NAMALWA (cell line): ENCODE measurements at regions not wholly inside any gene's neighbourhood (a gene's known extent, or its start where the extent isn't known, plus 50 kb on each side); places are given as distances from the start of the nearest gene placed in this dataset.

Experiments used
- DNase-seq: peaks from one replicate; pipeline ENCODE4 v3.0.0-alpha.2; 2015; ENCODE audit warnings: low spot score

DNA sequence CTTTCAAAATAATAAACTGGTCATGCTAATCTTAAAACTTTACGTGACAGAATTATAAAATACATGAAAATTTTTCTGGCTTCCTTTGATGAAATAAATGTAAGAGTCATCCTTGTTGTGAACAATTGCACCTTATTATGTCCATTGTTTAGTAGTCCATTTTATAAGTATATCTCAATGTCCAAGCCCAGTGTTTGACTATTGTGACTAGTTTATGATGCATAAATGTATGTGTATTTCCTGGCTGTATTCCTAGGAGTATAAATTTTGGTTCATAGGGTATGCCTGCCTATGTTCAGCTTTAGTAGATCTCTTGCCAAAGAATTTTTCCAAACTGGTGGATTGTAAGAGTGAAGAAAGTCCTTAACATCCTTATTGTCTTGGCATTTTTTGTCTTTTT is 2895.5 kb upstream of the PCDH20 start:
- no peak for DNase-seq

DNA sequence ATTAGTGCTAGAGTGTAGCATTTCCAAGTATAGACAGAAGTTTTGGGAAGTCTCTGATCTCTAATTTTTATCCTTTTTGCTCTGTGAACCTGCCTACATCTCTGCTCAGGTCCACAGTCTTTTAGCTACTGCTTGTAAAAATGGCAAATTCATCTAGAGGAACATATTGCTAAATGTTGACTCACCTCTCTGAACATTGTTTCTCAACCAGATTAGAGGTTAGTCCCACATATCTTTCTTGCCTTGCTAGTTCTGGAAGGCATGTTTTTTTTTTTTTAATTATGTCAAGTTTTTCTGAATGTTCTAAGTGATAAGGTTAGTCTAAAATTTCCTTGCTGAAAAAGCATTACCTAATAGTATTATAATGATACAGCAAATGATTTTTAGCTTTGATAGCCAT is 2889.6 kb upstream of the PCDH20 start:
- DNase-seq, result no peak

DNA sequence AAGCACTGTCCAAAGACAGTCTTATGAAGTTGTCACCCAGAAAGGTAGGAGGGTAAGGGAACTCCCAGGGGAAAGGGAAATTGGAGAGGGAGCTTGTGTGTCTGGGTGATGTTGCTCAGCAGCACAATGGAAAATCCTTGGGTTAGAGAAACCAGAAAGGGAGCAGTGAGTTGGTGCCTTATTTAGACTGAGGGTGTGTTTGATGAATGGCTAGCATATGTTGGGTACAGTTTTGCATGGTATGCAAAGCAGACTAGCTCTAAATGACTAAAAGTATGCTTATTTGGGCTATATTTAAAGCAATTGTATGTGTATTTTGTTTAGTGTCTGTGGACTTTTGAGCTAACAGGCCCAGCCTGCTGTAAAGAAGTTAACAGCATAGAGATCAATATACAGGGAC is 2884.6 kb upstream of the PCDH20 start:
- no peak for DNase-seq

DNA sequence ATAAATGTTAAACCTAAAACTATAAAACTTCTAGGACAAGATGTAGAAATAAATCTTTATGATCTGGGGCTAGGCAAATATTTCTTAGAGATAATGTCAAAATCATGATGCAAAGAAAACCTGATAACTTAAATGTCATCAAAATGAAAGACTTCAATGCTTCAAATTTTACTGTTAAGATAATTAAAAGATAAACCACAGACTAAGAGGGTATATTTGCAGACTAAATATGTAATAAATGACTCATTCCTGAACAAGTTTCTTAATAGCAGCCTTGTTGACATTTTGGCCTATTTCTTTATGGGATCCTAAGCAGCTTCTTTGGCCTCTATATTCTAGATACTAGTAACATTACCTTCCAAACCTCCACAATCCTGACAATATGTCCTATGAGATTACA is 2878.3 kb upstream of the PCDH20 start:
- no peak for DNase-seq

DNA sequence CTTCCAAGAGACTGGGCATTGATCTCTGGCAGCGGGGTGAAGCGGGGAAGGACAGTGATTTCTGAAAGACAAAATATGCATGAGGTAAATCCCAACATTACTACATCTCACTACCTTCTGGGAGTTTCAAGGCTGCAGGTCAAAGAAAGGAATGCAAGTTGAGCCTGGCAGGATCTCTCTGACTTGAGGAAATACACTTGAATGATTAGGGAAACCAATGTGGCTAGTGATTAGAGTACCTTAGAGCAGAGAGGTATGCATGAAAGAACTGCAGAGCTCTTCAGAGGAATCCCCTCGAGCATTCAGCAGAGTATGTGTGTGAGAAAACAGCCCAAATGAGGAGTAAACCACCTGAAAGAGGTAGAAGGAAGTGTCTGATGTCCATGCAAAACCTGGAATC is 2874.1 kb upstream of the PCDH20 start:
- DNase-seq, result no peak

DNA sequence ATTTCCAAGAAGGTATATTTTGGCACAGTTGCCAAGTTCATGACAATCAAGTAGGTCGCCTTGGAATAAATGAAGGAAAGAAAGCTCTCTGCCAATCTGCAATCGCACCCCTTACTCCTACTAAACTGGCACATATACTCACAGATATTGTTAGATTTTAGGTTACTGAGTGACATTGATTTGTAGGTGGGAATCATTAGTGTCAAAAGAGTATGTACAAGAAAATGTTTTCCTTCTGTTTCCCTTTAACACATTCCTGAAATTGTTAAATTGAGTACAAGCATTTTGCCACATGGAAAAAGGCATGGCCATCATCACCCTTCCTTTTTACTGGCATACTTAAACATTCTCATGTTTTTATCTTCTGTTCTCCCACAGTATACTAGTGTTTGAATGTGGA is 2868.3 kb upstream of the PCDH20 start:
- DNase-seq, result no peak

DNA sequence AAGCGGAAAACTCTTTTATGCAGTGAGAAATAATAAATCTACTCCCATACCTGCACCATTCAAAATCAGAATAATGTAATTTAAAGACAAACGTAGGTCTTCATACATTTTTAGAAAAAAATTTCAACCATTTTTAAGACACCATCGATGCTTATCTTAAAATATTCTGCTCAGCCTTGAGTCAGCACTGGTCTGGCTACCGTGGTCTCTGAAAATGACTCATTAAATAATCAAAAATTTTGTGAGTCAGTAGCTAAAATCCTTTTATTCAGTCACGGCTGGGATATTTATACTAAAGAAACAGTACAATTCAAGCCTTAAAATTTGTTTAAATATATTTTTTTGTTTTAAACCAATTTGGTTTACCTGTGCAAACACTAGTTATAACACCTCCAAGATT is 2862.8 kb upstream of the PCDH20 start:
- no peak for DNase-seq

DNA sequence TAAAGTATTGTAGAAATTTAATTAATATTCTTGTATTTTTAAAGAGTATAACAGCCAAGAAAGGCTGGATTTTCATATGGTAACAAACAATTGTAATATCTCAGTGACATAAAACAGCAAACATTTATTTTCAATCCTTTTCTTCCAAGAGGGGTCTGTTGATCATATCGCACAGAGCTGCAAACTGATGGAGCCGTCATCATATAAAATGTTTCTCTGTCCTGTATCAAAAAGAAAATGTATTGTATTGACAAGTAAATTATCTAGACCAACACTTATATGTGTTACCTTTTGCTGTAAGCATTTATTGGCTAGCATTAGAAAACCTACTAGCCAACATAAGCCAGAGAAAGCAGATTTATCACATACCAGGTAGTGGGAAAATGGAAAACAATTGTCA is 2861.4 kb upstream of the PCDH20 start:
- no peak for DNase-seq

DNA sequence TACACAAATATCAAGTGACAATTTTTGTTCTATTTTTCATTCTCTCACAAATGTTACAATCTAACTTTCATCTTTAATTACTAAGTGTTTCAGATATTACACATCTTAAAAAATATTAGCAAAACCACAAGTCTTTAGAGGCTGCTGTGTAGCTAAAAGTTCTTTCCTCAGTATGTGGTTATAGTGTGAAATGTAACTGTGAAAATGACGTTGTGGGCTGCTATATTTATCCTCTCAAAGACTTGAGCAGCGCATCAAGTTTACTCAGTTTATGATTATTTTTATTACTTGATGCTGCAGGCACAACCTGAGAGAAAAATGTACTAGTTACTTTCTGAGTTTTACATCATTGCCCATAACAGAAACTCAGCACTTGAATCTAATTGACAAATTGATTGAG is 2860.6 kb upstream of the PCDH20 start:
- no peak for DNase-seq

DNA sequence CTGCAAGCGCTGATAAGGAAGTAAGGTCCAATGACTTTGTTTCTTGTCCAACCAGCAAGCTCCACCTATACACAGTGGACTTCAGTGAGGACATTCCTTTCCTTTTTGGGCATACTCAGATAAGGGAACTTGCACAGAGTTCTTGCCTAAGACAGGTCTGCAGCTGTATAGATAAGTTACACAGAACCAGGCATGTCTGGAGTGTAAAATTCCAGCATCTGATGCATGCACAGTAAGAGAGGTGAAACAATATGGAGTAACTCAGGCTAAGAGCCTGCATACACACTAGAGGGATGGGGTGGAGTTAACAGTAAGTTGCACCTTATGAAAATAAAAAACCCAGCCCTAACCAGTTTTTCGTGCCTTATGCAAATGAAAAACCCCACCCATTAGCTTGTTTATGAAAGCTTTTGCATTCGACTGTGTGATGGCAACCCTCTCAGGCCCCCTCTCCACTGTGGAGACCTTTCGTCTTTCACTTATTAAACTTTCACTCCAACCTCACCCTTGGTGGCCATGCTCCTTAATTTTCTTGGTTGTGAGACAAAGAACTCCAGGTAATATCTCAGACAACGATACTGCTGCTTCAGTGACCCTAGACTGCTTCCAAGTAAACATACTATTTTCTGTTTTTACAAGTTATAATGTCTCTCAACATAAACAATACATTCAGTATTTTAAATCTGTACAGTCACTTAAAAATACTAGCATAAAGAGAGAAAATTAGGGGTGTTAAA is 2859.0 kb upstream of the PCDH20 start:
- DNase-seq, result no peak

DNA sequence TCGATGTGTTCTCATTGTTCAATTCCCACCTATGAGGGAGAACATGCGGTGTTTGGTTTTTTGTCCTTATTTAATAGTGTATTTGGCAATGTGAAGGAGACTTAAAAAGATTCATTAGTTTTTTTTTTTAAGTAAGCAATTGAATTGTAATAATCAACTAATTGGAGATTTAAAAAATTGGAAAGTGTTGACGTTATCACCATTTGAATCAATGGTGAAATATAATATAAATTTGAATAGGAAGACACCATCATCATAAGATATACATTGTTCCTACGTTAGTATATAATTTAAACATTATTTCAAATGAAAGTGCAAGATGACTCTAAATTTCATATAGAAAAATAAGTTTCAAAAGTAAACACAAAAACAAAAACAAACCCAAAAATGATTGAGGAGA is 2858.1 kb upstream of the PCDH20 start:
- DNase-seq, result no peak

DNA sequence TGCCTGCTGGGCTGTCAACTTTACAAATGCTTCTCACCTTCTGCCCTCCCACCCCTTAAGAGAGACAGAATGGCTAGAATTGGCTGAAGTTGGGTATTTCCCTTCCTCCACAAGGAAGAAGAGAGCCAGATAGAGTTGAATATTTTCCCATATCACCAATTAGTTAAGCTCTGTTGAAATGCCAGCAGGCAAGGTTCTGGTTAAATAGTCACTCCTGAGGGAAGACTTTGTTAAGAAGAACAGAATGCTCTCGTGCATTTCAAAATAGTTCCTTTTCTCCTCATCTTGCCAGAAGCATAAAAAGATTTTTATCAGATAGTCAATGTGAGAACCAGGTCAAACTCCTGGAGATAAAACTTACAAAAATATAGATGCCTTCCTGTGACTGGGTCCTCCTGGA is 2857.0 kb upstream of the PCDH20 start:
- no peak for DNase-seq

DNA sequence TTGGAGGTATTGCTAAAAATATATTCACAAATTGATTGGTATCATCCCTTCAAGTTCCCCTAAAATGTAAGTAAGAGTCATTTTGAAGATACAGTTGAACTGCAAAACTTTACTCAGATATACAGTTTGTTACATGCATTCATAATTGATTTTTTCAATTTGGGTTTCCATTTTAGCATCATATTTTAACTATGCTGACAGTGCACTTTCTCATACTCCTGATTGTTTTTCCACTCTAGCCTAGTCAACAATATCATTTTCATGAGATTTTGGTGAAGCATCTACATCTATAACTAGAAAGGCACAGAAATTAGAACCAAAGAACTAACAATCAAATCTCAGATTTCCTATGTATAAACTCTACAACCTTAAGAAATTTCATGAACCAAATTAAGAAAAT is 2850.4 kb upstream of the PCDH20 start:
- DNase-seq, result no peak

DNA sequence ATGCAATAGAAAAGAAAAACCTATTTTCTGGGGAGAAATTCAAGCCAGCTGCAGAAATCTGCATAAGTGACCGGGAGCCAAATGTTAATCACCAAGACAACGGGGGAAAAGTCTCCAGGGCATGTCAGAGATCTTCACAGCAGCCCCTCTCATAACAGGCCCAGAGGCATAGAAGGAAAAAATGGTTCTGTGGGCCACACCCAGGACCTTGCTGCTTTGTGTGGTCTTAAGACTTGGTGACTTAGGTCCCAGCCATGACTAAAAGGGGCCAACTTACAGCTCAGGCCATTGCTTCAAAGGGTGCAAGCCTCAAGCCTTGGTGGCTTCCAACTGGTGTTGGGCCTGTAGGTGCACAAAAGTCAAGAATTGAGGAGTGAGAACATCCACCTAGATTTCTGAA is 2847.6 kb upstream of the PCDH20 start:
- DNase-seq, result no peak

DNA sequence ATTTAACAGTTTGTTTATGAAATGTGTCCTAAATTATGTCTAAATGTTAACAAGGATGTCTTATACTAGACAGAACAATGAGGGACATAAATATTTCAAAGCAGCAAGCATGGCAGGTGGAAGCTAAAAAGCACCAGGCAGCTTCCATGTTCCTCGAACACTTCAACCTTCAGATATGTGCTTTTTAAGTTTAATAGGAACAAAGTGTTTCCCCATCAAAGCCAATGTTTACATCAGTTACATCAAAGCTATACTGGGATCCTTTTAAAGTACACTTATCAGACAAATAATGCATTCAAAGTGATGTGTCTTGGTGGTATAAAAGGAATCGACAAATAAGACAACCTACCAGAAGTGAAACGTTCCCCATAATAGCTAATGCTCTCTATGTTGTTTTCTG is 2841.1 kb upstream of the PCDH20 start:
- no peak for DNase-seq

DNA sequence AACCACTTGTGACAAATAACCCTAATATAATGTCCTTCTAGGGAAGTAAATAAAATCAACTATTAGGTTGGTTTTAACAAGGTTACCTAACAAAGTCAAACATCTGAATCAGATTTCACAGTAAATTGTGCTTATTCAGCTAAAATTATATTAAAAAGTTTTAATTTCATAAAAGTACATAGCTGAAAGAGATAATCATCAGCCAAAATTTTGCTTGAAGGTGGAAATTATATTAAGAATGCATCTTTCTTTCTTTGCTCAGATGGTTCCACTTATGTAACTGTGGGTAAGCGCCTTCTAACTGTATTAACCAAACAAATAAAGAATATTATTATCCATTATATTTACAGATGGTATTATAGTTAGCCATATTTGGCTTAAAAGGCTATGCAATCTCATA is 2840.3 kb upstream of the PCDH20 start:
- no peak for DNase-seq

DNA sequence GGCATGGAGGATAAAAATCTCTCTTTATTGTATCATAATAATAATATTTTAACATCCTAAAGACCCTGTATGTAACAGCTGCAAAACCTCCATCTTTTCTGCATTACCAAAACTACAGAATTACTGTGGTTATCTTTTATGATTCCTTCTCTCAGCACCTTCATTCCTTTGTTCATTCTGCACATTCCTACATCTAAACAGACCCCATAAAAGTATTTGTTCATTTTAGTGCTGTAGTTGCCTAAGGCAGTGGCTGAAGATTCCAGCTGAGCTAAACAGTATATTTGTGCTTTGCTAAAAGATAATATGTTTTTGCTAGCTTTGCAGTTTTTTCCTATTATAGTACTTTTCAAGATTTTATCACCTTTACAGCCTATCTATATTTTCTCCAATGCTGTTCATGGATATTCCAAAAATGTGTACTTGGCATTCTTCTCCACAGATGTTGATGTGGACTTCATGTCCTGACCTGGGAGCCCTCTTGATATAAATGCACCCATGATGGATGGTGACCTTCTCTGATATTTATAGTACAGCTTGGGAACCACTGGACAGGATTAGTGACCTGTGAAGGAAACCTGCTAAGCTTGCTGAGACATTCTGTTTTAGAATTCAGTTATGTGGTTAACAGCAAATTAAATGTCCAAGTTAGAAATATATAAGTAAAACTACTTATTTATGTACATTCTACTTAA is 2832.9 kb upstream of the PCDH20 start:
- DNase-seq, result no peak

DNA sequence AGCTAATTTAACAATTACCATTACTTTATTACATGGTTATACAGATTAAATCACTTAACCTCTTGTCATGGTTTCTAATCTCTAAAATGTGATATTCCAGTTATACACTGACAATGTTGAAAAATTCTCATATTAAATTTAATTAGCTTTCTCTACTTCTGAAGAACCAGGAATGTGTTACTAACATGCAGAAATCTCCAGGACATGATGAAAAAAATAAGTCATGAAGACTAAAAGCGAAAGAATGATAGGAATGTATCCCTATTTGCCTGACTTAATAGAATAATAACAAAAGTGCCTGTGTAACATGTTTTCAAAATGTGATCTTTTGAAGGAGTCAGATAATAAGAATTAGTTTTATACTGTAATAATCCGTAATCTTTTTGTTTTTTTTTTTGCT is 2823.7 kb upstream of the PCDH20 start:
- no peak for DNase-seq

DNA sequence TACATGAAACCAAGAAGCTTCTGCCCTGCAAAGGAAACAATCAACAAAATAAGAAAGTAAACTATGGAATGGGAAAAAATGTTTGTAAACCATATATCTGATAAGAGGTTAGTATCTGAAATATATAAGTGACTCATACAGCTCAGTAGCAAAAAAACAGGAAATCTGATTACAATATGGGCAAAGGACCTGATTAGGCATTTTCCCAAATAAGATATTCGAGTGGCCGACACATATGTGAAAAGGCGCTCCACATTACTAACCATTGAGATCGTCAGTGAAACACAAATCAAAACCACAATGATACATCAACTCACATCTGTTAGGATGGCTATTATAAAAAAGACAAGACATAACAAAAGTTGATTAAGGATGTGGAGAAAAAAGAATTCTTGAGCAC is 2818.6 kb upstream of the PCDH20 start:
- no peak for DNase-seq

DNA sequence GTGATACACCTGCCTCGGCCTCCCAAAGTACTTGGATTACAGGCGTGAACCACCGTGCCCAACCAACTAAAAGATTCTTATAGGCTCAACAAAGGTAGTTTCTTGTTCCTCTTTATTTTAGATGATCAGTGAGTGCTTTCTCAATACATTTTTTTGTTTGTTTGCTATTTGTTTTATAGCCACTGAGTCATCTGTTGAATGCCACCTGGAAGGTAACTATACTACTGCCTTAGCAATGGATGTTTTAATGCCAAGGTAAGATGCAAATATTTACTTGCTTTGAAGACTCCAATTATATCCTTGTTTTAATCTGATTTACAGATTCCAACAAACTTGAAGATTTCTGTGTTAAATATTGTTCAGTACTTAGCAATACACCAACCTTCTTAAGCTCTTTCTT is 2807.4 kb upstream of the PCDH20 start:
- DNase-seq, result no peak

DNA sequence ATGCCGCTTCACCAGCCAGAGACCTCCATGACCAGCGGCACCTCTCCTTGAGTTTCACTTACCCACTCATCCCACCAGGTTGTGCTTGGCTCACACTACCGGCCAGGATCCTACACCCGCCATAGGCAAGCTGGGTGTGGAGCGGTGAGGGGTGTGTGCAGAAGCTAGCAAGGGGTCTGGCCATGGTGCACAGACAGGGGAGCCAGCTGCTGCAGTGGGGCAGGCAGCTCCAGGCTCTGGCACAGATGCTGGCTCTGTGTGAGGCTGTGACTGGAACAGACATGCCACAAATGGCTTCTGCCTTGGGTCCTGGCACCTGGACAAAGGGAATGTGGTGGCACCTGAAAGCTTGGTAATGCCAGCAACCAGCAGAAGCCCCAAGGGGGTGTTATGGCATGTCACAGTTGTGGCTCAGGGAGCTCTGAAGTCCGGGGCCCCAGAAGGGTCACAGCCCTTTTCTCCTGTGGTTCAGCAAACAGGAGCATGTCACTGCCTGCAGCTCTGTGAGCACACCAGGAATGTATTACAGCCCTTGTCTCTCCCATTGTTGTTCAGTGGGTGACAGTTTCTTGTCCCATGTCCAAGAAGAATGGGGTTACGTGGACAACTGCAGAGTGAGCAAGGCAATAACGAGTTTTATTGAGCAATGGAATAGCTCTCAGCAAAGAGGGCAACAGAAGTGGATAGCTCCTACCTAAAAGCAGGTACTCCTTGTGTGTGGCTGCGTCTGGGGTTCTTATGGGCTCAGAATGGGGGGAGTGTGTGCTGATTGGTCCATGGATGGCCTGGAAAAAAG is 2791.0 kb upstream of the PCDH20 start:
- DNase-seq, result no peak

DNA sequence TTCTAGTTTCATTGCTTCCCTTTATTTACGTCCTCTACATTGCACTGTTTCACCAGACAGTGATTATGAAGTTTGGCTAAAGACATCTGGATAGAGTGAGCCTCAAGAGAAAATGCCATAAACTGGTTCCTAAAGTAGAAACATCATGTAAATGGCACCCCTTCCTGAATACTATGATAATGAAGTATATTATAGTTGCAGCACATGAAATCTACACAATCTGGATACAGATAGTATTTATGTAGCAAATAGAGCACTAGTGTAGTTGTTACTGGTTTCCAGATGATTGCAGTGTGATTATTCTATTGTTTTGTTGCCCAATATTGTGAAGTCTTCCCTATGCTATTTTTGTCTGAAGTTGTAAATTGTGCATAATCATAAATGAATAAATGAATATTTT is 2786.9 kb upstream of the PCDH20 start:
- no peak for DNase-seq

DNA sequence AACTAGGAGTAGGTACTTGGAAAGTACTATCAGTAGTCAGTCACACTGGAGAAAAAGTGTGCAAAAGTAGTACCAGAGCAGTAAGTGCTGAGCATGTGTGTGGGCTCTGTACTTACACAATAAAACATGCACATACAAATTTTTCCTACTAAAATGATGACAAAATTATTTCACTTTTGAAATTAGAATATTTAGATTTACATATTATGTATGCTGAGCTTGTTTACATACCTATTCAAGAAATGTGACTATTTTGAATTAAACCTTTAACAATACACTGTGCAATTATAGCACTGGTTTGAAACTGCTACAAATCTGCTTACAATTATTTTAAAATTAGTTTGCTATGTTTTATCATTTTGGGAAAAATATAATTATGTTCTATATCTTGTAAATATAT is 2781.6 kb upstream of the PCDH20 start:
- DNase-seq, result no peak
